Testis (tissue), 2 donors: ENCODE measurements at regions not wholly inside any gene's neighbourhood (a gene's known extent, or its start where the extent isn't known, plus 50 kb on each side); places are given as distances from the start of the nearest gene placed in this dataset.

Experiments used
- CTCF ChIP-seq, 3 experiments: fragments of 450-650 bp in 2 of 3; fragments of 200-600 bp in 1 of 3; sonication (generic) in 1 of 3; IDR thresholded peaks; one replicate each; pipeline ENCODE4 v1.5.1; 2016 to 2019; ENCODE audit warnings: antibody characterized with exemption in 3 of 3, mild to moderate bottlenecking in 2 of 3, moderate library complexity in 1 of 3
- POLR2A ChIP-seq: fragments of 450-650 bp; IDR thresholded peaks from one replicate; pipeline ENCODE4 v1.6.1; 2017; ENCODE audit warnings: antibody characterized with exemption, mild to moderate bottlenecking, moderate library complexity

DNA sequence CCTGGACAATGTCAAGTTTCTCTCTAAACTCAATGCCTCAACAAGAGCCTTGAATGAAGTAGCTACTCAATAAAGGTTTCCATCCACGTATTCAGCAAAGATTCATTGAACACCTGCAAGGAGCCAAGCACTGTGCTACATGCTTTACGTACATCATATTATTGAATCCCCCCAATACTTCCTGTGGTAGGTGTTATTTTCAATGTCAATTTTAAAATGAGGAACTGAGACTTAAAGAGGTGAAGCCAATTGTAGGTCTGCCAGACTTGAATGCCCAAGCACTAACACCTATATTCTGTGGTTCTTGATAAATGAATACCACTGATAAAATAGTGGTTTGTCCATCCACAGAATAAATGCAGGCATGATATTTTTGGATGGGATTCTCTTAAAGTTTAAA lies 162.3 kb downstream of the DRD1 start:
- TF ChIP-seq CTCF (IDR thresholded peaks at IDR 0.05), result no peak
- no peak for TF ChIP-seq POLR2A
